Lower leg skin (tissue), 4 donors: ENCODE measurements at regions not wholly inside any gene's neighbourhood (a gene's known extent, or its start where the extent isn't known, plus 50 kb on each side); places are given as distances from the start of the nearest gene placed in this dataset.

Source experiments
- DNase-seq, 2 donors: peaks; one replicate each; pipeline ENCODE4 v3.0.0-alpha.2; 2019; ENCODE audit warnings: low spot score in 2 of 2
- H3K4me3 ChIP-seq: fragments of 200-600 bp; sonication (generic); 2 replicates; pipeline ENCODE4 v1.5.1; 2017; ENCODE audit warnings: mild to moderate bottlenecking, low read depth; ENCODE audit not compliant: poor library complexity, severe bottlenecking
- CTCF ChIP-seq, 3 donors: fragments of 450-650 bp; IDR thresholded peaks; one replicate each; pipeline ENCODE4 v1.5.1; 2016; ENCODE audit warnings: antibody characterized with exemption in 3 of 3, mild to moderate bottlenecking in 3 of 3, moderate library complexity in 2 of 3
- POLR2A ChIP-seq, 2 donors: fragments of 450-650 bp; IDR thresholded peaks; one replicate each; pipeline ENCODE4 v1.6.1; 2016 to 2017; ENCODE audit warnings: antibody characterized with exemption in 2 of 2, mild to moderate bottlenecking in 1 of 2, moderate library complexity in 1 of 2
- WGBS, 2 donors: methylation state at CpG; one replicate each; pipeline ENCODE4 v1.1.5; 2018; 5-methylcytosine and 5-hydroxymethylcytosine counted together
- intact Hi-C: fragments of 100-400 bp; cut with DNase I; formaldehyde crosslinking; loops from one replicate; pipeline ENCODE4 v1.15.0; 2023; ENCODE audit warnings: low total_unique reads

- DNase-seq = no peak
- intact Hi-C loops = no loop called here
- H3K4me3 ChIP-seq = no peak overlapping the region
- no peak for TF ChIP-seq CTCF (IDR thresholded peaks at IDR 0.05)
- no peak for TF ChIP-seq POLR2A (IDR thresholded peaks at IDR 0.05)
Measured at GRCh38 chr3:22581007-22581406, 622.1 kb upstream of the UBE2E2 start.

- TF ChIP-seq POLR2A (IDR thresholded peaks at IDR 0.05) (no peak), CTCF (IDR thresholded peaks at IDR 0.05) (no peak)
- intact Hi-C loops = no loop called here
- no peak for DNase-seq
- WGBS, 2 donors = 26 to 52% methylated on average over 1 of the region's 1 CpG
- H3K4me3 ChIP-seq = no peak overlapping the region
Measured at GRCh38 chr3:22582266-22582665, 620.9 kb upstream of the UBE2E2 start.

- no peak overlapping the region for H3K4me3 ChIP-seq
- intact Hi-C loops = no loop called here
- WGBS, 2 donors = 59 to 61% methylated on average over 2 of the region's 2 CpGs
- no peak for DNase-seq
- TF ChIP-seq CTCF (IDR thresholded peaks at IDR 0.05) (no peak), POLR2A (IDR thresholded peaks at IDR 0.05) (no peak)
Measured at GRCh38 chr3:22585504-22585903, 617.6 kb upstream of the UBE2E2 start.

- TF ChIP-seq POLR2A (IDR thresholded peaks at IDR 0.05) = no peak
- no peak for TF ChIP-seq CTCF (IDR thresholded peaks at IDR 0.05)
- H3K4me3 ChIP-seq = no peak overlapping the region
- 82 to 86% methylated on average over 2 of the region's 2 CpGs for WGBS, 2 donors
- intact Hi-C loops = no loop called here
- no peak for DNase-seq
Measured at GRCh38 chr3:22585911-22586310, 617.2 kb upstream of the UBE2E2 start.

- no peak for DNase-seq
- no peak for TF ChIP-seq POLR2A (IDR thresholded peaks at IDR 0.05)
- TF ChIP-seq CTCF (IDR thresholded peaks at IDR 0.05) = no peak
- H3K4me3 ChIP-seq = no peak overlapping the region
- WGBS, 2 donors = 68 to 72% methylated on average over 7 of the region's 7 CpGs
- intact Hi-C loops = no loop called here
Measured at GRCh38 chr3:22587446-22587845, 615.7 kb upstream of the UBE2E2 start.

GRCh38 chr3:22593638-22594037 is 609.5 kb upstream of the UBE2E2 start:
- no peak for DNase-seq
- WGBS, 2 donors = 39 to 46% methylated on average over 3 of the region's 3 CpGs
- H3K4me3 ChIP-seq = no peak overlapping the region
- TF ChIP-seq CTCF (IDR thresholded peaks at IDR 0.05) (no peak), POLR2A (IDR thresholded peaks at IDR 0.05) (no peak)
- intact Hi-C loops = no loop called here
